NCI-H69 (cell line): ENCODE measurements at regions not wholly inside any gene's neighbourhood (a gene's known extent, or its start where the extent isn't known, plus 50 kb on each side); places are given as distances from the start of the nearest gene placed in this dataset.
"Not testable (repeated sequence)": the region's sequence is repeated elsewhere in the genome, so short reads cannot be mapped to it uniquely, and the experiment has no call there.

Source experiments
- DNase-seq: peaks from one replicate; lab custom pipeline; 2025; lab: John Stamatoyannopoulos, UW

DNA sequence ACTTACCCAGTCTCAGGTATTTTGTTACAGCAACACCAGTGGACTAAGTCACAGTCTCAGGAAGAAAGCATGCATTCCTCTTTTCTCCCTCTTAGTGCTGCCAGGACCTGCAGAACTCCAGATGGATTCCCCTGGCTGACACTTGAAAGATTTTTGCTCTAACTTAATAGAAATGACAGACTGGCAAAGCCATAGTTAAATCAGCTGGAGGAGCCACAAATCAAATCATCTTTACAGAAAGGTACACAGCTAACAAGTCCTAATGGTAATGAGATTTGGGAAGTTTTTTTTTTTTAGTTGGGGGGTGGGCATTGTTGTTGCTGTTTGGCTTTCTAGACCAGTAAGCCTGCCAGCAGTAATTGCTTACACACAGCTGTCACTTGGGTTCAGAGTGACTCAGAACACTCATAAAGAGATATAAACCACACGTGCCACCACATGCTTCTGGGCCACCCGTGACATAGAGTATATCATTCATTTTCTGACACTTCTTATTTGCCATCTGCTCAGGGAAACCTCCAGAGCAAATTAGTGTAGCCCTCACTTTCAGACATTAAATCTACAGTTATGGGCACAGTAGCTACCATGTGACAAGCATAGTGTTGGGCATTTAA is 72.4 kb downstream of the FH start:
- peak; percentile 71 for DNase-seq

DNA sequence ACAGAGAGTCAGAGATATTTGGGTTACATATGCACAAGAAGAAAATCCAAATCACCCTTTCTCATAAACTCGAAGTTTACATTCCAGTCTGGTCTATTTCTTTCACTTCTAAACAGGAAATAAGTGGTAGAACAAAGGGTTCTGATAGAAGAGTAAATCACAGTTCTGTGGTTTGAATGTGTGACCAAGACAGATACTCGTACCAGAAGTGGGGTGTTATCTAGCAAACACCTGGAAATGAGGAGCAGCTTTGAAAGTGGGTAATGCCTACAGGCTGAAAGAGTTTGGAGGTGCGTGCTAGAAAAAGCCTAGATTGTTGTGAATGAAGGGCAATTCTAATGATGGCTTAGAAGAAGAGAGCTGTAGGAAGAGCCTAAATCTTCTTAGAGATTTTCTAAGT is 74.7 kb downstream of the FH start:
- DNase-seq = no peak

DNA sequence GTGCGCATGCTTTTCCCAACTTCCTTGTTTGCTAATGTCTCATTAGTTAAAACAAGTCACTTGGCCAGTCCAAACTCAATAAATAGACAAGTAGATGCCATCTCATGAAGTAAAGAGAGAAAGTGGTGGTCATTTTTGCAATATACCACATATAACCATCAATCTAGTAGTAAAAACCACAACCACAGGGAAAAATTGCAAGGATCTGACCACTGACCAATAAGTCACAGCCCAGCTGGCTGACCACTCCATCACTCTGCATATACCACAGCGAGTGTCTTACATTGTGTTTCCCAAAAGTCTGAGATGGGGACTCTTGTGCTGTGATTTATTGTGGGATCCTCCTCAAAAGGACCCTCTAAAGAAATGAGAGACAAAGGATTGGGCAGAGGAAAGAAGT is 76.0 kb downstream of the FH start:
- no peak for DNase-seq

DNA sequence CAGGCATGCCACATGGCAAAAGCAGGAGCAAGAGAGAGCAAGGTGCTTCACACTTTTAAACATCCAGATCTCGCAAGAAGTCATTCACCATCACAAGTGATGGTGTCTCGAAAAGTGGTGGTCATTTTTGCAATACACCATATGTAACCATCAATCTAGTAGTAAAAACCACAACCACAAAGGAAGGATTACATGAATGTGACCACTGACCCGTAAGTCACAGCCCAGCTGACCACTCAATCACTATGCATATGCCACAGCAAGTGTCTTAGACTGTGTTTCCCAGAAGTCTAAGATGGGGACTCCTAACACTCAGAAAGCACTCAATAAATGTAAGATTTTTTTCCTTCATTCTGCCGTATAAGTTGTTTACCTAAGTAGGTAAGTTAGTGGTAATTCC is 76.9 kb downstream of the FH start:
- no peak for DNase-seq

DNA sequence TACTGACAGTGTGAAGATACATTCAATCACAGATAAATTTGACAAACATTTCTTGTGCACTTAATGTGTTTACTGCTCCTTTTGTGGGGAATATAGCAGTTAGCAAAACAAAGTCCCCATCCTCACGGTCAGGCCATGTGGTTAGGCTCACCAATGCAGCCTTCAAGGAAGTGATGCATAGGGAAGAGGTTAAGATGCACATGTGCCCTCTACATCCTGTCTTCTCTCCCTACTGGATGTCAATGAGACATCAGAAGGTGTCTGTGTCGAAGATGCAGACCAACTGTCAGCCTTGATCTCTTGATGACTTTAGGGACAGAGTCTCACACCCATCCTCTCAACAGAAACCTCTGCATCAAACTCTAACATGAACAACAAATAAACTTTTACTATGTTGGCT is 78.7 kb downstream of the FH start:
- no peak for DNase-seq

DNA sequence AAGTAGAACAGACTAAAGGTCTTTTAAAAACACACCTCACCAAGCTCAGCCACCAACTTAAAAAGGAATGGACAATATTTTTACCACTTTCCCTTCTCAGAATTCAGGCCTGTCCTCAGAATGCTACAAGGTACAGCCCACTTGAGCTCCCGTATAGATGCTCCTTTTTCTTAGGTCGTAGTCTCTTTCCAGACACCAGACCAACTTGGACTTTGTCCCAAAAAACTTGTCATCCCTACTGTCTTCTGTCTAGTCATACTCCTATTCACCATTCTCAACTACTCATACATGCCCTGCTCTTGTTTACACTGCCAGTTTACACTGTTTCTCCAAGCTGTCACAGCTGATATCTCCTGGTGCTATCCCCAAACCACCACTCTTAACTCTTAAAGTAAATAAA is 80.9 kb downstream of the FH start:
- DNase-seq = not testable (repeated sequence)

DNA sequence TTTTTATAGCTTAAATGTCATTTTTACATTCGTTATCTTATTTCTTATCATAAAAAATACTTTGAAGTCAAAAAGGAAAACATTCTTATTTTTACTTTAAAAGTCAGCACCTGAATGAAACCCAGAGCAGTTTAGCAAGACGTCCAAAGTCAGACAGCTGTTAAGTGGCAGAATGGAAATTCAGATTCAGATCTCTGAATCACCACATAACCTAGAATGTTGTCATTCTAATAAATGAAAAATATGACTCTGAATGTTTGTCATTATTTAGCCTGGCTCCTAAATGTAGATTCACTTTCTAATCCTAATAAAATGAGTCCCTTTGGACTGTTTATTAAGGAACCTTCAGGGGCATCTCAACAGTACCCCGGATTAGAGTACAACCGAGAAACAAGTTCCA is 75.2 kb upstream of the RGS7 start:
- no peak for DNase-seq

DNA sequence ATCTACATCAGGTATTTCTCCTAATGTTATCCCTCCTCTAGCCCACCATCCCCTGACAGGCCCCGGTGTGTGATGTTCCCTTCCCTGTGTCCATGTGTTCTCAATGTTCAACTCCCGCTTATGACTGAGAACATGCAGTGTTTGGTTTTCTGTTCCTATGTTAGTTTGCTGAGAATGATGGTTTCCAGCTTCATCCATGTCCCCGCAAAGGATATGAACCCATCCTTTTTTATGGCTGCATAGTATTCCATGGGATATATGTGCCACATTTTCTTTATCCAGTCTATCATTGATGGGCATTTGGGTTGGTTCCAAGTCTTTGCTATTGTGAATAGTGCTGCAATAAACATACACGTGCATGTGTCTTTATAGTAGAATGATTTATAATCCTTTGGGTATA is 68.1 kb upstream of the RGS7 start:
- not testable (repeated sequence) for DNase-seq

DNA sequence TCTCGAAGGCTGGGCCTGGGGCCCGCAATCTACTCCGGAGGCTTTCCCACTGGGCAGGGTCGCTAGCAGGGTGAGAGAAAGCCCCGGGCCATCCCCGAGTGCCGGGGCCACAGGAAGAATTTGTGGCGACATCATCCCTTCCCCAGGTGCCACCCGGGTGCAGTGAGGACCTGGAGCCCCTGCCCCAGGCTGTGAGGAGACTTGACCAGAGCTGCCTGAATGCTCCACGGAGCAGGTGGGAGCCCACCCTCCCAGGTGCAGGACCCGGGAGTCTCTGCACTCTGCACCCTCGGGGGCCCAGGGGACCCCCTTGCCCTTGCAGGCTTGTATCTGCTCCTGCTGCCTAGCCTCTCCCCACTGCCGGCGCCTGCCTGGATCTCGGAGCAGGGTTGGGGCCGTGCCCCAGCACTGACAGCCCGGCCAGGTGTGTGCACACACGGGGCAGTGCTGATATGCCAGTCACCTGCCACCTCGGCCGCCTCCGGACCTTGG is 67.5 kb upstream of the RGS7 start:
- DNase-seq = no peak

DNA sequence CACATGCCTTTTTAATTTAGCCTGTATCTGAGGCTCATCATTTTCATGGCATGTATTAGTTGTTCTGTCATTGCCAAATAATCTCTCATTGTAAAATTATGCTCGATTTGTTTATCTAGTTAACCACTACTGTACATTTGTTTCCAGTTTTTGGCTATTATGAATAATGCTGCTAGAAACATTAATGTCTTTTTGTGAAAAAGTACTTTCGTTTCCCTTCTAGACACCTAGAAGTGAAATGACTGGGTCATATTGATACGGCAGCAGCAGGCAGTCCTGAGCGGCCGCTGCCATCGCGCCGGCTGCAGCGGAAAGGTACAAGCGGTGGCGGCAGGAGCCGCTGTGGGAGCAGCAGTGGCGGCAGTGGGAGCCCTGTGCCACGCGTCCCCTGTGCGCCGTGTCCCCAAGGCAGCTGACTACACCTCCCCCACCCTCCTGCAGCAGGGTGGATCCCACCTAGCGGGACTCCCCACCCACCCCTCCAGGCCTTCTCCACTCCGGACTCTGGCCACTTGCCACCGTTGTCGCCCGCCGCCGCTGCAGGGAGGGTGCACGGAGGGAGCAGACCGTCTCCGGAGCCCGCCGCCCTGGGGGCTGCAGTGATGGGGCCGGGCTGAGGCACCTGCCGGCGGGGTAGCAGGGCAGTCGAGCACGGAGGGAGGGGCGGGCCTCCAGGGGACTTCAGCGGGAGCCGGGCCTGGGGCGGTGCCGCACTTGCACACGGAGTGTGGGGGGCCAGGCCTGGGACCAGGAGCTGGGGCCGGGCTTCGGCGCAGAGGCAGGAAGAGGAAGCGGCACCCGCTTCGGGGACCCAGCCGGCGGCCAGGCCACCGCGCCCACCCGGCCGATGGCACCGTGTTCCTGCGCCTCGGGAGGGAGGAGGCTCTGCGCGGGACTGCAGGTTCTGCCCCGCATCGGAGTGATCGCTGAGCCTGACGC is 66.8 kb upstream of the RGS7 start:
- peak; percentile 75 for DNase-seq

DNA sequence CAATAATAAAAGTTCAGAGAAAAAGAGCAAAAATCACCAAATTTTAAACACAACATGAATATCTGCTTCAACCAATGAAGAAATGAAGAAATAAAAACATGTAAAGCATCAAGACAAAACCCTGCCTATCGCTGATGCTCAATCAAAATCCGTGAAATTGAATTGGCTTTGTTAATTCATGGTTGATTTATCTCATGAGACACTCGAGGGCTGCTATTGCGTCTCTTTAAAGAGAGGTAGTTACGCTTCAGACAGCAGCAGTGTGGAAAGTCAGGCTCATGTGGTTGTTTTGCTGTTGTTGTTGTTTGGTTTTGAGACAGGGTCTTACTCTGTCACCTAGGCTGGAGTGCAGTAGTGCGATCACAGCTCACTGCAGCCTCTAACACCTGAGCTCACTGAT is 65.5 kb upstream of the RGS7 start:
- DNase-seq = no peak

DNA sequence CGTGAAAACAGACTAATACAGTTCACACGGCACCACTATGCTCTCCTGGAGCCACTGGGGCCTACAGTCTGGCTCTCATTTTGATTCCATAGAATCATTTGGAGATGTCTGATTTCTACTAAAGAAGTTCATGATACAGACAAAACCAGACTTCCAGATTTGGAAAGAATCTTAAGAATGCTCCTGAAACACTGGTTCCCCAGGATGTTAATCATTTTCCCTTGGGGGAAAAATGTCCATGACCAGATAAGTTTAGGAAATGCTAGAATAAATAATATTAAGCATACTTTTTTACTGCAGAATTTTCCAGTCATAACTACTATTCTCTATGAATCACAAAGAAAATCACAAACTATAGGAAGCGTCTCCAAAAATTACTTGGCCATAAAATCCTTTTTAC is 63.0 kb upstream of the RGS7 start:
- no peak for DNase-seq

DNA sequence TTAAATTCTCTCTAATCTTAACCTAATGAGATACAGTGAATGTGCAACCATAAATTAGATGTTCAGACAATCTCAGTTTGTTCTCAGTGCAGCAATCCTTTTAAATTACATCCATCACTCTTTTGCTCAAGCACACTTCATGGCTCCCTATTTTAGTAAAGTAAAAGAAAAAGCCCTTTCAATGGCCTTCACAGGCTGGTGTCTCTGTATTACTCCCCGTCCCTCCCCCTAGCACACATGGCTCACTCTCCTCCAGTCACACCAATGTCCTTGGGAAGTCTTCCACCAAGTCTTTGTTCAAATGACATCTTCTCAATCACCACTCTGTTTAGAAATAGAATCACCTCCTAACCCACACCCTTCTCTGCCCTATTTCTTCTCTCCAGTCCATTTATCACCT is 60.3 kb upstream of the RGS7 start:
- no peak for DNase-seq

DNA sequence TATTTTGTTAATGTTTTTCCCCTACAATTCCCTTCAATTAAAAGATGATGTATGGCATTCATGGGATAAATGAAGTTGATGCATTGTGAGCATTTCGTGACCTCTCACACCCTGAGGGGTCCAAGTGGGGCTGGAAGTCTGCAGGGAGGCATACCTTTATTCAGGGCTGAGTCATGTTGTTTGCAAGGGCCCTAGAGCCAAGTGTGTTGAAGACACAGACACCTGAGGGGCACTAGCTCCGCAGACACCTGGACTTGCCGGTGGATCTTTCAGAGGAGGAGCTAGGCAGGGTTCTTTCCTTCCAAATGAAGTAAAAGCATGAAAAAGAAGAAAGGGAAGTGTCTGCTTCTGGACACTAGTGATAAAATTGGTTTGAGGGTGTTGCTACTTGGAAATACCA is 57.0 kb upstream of the RGS7 start:
- peak; percentile 47 for DNase-seq

DNA sequence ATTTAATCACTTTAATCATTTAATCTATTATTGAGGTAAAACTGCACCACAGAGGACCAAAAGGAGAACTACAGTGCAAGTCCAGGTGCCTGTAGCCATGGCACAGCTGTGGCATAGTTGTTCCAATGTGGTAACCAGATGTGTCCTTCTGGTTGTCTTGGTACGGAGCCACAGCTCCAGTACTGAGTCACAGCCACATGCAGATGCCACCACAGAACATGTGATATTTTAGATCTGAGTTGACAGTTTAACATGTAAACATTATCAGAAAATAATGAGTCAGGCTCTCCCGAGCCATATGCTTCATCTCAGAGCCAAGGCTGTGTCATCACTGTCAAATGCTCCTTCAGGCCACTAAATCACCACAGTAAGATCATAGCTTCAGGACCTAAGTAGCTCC is 56.4 kb upstream of the RGS7 start:
- DNase-seq = peak; percentile 44

DNA sequence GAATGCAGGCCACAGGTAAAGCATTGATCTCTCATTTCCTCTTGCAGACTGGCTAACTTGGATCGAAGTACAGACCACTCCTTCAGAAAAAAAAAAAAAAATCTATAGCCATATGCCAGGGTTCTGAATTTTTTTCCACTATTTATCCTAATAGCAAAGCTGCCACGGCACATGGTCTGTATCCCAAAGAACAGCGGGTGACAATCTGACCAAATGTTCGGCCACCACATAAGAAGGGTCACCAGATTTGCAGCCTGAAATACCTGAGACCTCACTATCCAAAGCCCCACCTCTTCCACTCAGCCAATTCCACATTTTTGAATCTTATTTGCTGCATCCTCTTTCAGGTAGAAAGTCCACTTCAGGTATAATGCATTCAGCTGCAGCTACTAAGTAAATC is 55.6 kb upstream of the RGS7 start:
- DNase-seq = no peak

DNA sequence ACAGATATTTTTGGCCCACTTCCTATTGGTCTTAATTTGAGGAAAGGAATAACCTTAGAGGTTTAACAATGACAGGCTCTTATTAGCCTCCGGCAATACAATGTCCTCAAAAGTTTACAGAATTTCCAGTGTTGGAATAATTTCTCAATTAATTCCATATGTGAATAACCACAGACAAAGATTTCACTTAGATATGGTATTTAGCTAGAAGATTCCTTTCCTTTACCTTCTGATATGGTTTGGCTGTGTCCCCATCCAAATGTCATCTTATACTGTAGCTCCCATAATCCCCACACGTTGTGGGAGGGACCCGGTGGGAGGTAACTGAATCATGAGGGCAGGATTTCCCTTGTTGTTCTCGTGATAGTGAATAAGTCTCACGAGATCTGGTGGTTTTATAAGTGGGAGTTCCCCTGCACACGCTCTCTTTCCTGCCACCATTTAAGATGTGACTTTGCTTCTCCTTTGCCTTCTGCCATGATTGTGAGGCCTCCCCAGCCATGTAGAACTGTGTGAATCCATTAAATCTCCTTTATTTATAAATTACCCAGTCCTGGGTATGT is 54.9 kb upstream of the RGS7 start:
- DNase-seq = no peak

DNA sequence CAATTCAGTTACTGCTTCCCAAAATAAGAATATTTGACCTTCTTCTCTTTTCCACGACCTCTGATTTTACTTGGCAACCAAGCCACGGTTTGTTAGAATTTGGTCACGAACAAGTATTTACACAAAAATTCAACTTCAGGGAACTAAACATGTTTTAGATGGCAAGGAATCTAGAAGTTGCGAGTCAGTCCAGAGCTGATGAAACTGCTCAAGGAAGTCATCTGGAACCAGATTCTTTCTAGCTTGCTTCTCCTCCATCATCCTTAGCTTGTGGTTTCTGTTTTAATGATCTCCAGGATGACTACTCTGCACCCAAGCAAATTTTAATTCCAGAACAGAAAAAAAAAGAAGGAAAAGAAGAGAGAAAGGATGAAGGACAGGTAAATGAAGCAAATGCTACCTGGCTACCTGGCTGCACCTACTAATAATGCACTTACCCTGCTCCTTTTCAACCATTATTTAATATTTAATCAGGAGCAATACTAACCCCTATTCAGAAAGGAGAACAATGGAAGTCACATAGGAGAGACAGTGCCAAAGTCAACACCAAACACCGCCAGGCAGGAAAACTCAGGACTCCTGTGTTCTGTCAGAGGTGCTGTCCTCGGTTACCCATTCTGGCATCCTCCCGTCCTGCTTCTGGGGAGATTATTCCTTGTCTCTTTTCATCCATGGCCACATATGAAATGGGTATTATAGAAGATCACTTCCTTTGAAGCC is 54.2 kb upstream of the RGS7 start:
- DNase-seq = peak; percentile 61

DNA sequence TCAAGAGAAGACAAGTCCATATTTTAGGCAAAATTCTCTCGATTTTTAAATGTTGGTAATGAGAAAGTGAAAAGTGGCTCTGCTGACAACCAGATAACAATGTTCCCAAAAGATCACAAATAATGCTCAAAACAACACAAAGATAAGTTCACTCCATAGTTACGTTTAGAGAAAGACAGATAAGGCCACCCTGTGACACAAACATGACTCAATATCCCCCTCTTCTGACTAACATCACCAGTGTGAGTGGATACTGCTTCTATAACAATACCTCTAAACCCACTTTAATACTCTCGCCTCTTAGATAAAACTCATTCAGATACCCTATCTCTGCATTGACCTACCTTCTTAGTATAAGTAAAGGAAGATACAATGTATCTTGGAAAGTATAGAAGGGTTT is 51.2 kb upstream of the RGS7 start:
- DNase-seq = peak; percentile 44
